HG02885 (cell line): ENCODE measurements at regions not wholly inside any gene's neighbourhood (a gene's known extent, or its start where the extent isn't known, plus 50 kb on each side); places are given as distances from the start of the nearest gene placed in this dataset.

ENCODE experiments used
- ATAC-seq: cut with Tn5 transposase; IDR thresholded peaks from one replicate; pipeline ENCODE4 v1.9.1; 2021; ENCODE audit warnings: mild to moderate bottlenecking; ENCODE audit not compliant: unreplicated experiment, poor library complexity

DNA sequence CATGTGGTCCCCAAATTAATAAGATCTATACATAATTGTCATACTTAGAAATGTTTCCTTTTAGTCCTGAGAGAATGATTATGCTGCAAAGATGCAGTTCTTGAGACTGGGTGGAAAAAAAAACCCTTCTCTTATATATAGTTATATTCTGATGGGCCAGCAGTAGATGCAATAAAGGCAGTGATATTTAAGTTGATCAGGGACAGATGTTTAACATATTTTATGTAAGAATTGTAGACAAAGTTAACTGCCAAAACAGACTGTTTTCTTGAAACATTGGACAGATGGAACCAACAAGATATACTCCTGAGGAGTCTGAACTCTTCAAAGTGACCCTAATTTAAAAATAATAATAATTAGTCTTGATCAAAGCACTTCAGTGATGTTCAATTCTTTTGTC is 172.0 kb upstream of the LRIG1 start:
- no peak for ATAC-seq

DNA sequence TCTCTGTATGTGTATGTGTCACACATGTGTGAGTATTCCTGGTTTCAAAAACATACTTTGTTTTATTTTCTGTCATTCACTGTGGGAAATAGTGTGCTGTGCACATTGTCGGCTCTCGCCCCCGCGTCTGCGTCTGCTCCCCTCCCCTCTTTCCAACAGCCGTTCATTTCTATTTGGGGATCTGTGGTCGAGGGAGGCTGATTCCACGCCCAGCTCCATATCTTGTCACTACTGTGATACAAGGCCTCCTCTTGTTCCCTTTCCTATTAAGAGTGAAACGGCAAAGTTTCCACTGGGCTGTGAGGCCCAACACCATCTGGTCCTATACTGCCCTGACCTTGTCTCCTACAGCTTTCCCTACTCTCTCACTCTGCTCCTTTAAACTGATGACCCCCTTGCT is 172.5 kb upstream of the LRIG1 start:
- no peak for ATAC-seq

DNA sequence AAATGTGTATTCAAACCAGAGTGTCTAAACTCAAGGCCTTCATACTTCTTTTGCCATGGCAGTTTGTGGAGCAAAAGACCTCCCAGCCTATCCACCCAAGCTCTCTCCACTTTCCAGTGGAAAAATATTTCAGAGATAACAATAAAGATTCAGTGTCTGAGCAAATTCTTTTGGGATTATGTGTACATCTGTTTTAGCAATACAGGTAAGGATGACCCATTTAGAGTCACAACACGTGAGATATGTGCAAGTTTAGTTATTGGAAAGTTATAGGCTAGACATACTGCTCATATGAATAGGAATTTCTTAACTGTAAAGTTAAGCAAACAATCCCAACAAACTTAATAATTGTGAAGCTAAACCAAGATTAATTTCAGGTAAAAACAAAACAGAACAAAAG is 174.5 kb upstream of the LRIG1 start:
- no peak for ATAC-seq

DNA sequence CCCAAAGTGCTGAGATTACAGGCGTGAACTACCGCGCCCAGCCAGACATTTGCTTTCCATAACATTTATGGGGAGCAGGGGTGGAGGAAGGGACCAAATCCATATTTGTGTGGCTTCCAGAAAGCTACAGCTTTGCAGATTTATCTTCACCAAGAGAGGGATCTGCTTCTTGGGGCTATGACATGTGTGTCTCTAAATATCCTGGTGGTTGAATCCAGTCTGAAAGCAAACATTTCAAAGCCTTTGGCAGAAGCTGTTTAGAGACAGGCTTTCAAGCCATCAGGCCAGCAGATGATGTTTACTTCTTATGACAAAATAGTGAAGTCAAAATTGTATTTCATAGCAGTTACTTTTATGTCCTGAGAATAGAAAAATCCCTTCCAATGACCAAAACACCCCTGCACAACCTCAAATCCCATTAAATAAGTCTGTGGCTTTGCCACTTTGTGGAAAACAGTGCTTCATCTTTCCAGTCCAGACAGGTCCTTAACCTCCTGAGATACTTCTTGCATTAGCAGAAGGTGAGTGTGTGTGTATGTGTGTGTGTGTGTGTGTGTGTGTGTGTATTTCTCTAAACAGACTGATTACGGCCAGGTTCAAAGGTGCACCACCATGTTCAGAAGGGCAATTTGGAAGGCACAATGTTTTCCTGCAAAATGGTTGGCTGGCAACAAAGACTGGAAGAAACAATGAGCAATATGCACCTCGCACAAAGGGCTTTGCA is 191.4 kb upstream of the LRIG1 start:
- ATAC-seq = no peak

DNA sequence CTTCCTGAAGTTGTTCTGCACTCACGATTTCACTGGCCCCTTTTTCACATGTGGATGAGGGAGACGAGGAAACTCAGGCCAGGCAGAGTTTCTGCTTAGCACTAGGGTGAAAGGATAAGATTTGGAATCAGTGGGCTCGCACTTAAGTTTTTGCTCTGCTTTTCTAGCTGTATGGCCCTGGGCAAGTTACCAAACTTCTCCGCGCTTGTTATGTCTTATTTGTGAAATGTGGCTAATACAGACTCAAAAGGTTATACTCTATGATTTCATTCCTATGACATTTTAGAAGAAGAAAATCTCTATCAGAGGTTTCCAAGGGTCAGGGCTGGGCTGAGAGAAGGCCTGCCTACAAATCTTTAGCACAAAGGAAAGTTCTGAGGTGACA is 191.9 kb upstream of the LRIG1 start:
- no peak for ATAC-seq

DNA sequence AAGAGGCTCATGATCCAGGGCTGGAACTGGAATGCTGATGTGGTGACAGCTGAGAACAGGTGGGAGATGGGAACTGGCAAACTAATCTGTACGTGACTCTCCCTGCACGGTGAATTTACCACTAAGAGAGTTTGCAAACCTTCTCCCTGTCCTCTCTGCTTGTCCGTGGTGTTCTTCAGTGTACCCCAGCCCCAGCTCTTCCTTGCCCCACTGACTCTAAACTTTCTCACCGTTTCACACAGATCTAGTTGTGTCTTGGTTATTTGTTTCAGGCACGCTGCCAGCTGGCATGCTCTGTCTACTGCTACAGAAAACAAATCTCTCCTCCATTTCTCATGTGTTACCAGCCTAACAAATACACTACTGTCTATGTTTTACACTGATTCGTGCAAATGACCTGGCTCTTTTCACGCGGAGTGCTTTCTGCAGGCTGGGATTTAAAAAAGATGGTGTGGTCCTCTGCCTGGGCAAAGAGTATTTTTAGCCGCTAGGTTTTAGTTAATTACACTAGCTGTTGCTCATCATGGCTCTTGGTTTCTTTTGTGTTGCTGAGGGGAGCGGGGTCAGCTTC is 192.7 kb upstream of the LRIG1 start:
- no peak for ATAC-seq

DNA sequence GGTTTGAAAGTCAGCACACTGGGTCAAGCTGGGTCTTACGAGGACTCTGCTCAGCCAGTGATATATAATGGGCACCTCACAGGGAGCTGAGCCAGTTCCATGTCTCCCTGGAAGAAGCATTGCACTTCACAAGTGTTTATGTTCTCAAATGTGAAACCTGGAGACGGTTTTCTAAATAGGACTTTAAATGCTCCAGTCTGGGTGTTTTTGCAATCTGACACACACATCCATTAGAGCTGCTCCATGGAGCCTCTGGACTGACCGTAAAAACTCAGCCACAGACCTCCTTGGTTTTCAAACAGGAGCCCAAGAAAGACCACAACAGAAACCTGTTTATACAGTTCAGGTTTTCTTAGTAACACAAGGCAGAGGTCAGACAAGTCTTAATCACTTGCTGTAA is 201.3 kb upstream of the LRIG1 start:
- ATAC-seq = no peak

DNA sequence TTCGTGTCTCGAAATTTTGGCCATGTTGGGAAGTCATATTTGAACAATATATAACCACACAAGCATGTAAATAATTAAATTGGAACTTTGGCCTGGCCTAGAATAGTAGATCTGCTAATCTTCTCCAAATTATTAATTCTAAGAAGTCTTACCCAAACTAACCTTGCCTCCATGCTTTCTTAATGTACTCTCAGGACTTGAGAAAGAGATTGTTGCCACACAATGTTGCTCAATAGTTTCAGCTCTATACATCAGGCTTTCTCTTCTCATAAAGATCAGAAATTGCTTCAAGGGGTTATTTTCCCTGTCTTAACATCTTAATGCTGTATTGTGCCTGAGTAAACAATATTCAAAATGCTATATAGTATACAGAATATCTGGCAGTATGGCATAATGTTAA is 202.7 kb upstream of the LRIG1 start:
- no peak for ATAC-seq

DNA sequence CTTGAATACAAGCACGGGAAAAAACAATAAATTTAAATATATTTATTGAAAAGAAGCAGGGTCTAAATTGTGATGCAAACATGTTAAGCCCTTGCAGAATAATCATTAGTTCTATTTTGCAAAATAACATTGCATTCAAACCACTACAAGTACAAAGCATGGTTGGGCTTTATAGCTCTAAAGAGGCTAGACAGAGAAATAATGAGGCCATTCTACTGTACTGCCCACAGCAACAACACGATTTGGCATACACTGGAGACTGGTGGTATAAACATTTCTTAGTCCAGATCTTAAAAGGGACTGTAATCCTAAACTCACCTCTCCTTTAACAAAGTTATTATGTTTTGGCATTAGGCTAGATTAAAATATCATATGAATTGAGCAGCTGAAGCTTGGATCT is 204.3 kb upstream of the LRIG1 start:
- ATAC-seq = no peak

DNA sequence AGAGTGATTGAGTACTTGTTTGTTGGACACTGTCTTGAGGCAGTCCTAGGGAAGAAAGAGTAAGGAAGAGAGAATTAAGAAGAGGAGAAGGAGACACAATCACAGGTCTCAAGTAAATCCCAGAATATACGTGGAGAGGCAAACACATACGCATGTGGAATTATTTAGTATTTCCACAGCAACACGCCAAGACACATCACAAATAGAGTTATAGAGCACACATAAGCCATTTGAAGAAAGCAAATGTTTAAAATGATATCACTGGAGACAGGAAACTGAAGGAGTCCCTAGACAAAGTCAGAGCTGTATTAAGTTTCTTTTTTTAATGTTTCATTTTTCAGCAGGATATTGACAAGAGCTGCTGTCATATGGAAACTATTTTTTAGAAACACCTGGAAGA is 206.1 kb upstream of the LRIG1 start:
- ATAC-seq = no peak

DNA sequence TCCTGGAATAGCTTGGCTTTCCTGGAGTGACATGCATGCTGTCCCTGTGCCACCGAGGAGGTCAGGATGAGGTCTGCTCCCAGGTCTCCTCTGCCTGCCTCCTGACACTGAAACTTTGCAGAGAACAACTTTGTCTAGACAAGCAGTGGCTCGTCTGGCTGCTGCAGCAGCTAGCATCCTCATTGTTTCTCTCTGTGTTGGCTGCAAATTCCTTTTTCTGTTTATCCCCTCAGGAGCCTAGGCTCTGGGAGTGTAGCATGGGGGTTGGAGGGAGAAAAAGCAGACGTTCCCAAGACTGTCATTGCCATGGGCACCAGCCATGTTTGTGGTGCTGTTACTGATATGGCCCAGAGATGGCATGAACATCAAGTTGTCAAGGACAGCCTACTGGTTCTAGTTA is 208.7 kb upstream of the LRIG1 start:
- ATAC-seq = no peak

DNA sequence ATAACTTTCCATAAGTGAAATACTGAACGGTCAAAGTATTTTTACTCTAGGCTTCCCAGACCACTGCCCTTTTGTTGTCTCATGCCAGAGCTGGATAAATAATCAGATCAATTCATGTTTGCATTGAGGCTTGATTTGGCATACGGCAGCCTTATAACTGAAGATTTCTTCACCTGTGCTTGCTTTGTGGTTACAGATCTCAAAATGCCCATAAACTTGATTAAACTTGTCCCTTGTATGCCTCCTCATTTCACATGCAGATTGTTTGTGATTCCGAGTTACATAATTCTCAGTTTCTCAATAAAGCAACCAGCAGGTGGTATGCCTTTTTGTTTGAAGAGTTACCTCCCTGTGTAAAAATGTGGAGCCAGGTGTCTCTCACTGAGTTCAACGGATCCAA is 211.4 kb upstream of the LRIG1 start:
- ATAC-seq = no peak

DNA sequence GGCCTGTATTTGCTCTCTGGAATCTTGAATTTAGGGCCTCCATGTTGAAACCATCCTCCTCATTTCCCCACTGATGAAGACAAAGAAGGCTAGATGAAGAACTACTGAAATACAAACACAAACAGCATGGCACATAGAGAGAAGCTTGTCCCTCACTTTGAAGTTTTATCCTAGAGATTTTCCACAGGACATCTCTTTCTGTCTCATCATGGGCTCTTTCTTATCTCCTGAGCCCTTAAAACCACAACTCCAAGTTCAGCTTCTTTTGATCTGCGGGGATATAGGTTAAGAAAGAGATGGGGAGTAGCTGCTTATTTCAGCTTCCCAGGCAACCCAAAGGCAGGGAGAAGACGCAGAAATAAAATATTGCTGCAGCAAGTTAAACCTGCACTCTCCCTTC is 213.1 kb upstream of the LRIG1 start:
- ATAC-seq = no peak

DNA sequence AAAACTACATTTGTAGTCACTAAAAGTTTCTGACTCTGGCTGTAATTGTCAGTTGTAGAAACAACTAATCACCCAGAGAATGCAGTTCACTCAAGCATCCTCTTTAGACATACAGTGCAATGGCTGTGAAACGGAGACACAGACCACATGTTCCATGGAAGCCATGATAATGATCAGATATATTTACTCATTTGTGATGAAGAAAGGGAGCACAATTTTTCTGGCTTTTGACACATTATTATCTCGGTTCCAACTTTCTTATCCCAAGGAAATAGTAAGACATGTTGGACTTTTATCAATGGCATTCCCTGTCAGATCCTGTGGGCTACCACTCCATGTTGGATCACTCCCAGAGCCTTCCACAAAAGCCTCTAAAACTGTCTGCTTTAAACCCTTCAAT is 215.0 kb upstream of the LRIG1 start:
- ATAC-seq = no peak

DNA sequence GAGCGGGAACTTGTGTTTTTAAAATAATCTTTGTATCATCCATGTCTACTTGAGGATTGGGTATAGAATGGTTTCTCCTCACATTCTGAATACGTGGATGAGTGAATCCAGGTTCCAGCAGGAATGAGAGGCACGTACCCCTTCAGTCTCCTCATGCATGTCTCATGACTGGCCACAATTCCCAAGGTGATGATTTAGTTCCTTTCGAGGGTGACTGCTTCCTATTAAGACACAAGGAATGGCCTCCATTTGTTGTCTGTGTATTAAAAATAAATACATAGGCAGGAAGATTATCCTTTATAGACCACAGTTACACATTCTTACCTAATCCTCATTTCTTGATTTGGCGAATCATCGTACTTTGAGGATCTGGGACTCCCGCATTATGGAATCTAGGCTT is 217.0 kb upstream of the LRIG1 start:
- ATAC-seq = no peak

DNA sequence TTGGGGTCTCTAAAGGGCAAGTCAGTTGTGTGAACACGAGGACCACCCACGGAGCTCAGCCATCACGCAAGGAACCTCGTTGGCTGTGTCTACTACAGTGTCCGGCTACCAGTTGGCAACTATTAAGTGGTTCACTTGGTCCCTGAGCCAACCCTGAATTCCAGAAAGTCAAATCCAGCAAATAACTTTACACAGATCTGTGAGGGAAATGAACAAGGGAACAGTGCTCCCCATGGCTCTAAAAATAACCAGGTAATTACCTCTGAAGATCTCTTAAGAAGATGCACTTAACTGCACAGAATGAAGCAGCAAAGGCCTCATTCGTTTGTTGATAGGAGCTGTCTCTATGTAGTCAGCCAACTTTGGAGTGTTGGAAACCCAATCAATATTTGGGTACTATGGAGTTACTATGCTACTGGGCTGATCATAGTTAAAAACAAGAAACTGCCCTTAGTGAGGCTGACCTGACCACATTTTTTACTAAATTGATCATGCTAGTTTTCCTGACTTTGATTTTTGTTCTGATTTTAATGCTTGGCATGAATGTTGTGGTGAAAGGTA is 219.1 kb upstream of the LRIG1 start:
- ATAC-seq = no peak

DNA sequence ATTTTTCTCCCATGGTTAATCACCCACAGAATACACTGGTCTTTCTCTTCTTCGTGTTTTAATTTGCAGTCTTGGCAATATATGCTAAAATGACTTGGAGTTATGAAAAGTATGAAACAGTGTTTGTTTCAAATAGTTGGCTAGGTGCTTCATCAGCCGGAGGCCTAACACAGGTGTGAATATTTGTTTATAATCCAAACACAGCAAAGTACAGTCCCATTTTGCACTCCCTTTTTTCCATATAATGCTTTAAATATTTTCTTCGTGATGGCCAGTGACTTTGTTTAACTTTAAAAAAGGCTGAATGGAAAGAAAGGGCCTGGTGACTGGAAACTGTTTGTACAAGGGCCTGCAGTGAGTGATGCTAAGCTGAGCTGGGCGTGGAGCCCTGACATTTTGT is 219.7 kb upstream of the LRIG1 start:
- ATAC-seq = no peak

DNA sequence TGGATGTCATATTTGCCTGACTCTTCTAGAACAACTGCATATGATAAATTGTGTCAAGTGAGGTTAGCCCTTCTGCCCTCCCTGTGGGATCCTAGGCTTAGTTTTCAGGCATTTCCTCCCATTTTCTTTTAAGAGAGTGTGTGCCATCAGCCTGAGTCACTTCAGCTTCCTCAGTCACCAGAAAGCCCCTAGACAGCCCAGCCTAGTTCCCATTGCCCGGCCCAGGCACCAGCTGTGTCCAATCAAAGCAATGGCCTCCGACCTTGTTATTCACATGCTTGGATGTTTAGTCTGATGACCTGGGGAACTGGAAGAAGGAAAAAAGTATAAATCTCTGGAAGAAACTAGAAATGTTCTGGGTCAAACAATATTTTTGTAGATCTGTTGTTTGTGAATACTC is 221.9 kb upstream of the LRIG1 start:
- ATAC-seq = no peak

DNA sequence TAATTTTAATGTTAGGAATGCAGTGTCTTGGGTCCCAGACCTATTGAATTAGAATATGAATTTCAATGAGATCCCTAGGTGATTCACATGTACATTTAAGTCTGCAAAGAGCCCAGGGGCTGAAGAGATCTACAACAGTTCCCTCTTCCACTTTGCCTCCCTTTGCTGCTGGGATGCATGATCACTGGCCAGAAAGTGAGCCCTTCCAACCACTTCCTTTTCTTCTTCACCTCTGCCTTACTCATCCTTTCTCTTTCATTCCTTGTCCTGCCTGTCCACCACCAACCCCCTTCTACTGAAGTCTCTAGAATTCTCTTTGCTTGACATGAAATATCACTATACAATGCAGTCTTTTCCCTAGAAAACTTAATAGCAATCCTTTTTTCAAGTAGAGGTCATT is 222.4 kb upstream of the LRIG1 start:
- ATAC-seq = no peak

DNA sequence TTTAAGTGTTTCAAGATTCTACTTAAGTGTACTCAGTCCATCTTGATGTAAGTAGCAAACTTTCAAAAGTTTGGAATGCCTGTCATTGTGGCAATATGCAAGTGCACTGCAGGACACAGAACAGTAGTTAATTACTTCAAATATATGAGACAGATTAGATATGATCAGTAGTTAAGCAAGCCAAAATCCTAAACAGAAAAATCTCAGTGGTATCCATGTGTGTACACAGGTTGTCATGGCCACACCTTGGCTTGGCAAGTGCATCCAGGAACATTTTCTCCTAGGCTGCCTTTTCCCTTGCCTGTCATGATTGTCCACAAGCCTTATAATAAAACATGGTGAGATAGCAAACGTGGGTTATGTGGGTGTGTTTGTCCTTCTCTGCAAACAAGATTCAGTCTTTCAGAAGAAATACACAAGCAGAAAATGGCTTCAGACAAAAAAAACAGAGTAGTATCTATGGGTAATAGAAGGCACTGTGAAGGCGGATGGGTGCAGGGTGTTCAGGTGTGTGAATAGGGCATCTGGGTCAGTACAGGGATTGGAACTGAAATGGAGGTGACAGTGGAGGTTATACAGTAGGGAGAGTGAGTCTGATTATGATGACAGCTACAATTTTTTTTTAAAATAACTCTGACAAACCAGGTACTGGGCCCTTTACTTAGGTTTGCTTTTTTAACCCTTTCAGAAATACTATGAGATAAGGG is 229.0 kb upstream of the LRIG1 start:
- no peak for ATAC-seq

DNA sequence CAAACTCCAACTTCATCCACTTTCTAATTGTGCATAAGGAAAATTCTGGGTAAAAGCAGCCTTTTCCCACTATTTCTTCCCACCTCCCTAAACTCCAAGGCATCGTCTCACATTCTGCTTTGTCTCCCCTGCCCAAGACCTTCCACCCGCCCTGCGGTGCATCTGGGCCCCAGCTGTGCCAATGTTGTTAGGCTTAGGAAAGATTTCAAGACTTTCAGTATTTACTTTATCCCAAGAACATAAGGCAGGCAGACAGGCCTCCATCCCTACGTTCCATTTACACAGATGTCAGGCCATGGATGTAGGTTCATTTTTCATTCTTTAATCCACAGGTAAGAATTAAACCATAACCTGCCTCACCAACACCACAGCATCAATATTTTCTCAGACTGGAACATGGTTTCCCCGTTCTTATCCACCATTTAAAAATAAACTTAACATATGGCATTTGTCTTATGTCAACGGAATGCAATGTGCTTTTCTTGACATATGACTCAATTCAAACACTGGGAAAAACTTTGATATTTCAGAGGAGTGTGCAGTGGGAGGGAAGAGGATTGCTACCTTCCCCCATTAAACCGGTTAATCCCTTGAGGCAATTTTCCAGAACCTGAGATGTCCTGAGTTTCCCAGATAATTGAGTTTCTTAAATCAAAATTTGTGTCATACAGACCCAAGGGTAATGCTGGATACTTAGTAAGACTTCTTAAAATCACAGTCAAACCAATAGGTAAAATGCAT is 238.0 kb upstream of the LRIG1 start:
- no peak for ATAC-seq
